OCI-LY7 (cell line): ENCODE measurements at regions not wholly inside any gene's neighbourhood (a gene's known extent, or its start where the extent isn't known, plus 50 kb on each side); places are given as distances from the start of the nearest gene placed in this dataset.

ENCODE experiments used
- BruUV-seq: library from RNA; stranded (reverse); fragments of 400-500 nt; replicated peaks from 2 replicates; lab custom pipeline; 2021; lab: Mats Ljungman, UMichigan
- CTCF ChIA-PET: fragments of 300-600 bp; sonication (Branson Sonifier 250); formaldehyde crosslinking; loops from one replicate; lab custom pipeline; 2022; ENCODE audit warnings: antibody characterized with exemption; ENCODE audit not compliant: unreplicated experiment; lab: Charles Lee
- POLR2A ChIA-PET: fragments of 300-600 bp; sonication (Branson Sonifier 250); formaldehyde crosslinking; loops from one replicate; lab custom pipeline; 2022; ENCODE audit warnings: antibody characterized with exemption; lab: Charles Lee
- DNase-seq: peaks from one replicate; pipeline ENCODE4 v3.0.0-alpha.2; 2015; ENCODE audit warnings: low spot score
- H2AFZ ChIP-seq: fragments of 200-600 bp; sonication (generic), shearing (Covaris generic); 2 replicates; pipeline ENCODE4 v1.6.1; 2014; ENCODE audit warnings: mild to moderate bottlenecking, antibody characterized with exemption, low read length, moderate library complexity
- H3K27ac ChIP-seq: fragments of 200-600 bp; sonication (generic); 2 replicates; pipeline ENCODE4 v1.5.1; 2014; ENCODE audit warnings: mixed run types, low read depth, mild to moderate bottlenecking, moderate library complexity, low read length, inconsistent platforms; ENCODE audit not compliant: poor library complexity, severe bottlenecking
- H3K36me3 ChIP-seq: fragments of 200-600 bp; sonication (generic); 2 replicates; pipeline ENCODE4 v1.6.1; 2014; ENCODE audit warnings: mild to moderate bottlenecking, antibody characterized with exemption, low read length, moderate library complexity, mixed read lengths; ENCODE audit not compliant: insufficient read depth
- H3K4me1 ChIP-seq: fragments of 200-600 bp; sonication (generic); 2 replicates; pipeline ENCODE4 v1.5.1; 2014; ENCODE audit warnings: mild to moderate bottlenecking, low read length; ENCODE audit not compliant: insufficient read depth, poor library complexity, severe bottlenecking
- H3K4me2 ChIP-seq: fragments of 200-600 bp; sonication (generic); 2 replicates; pipeline ENCODE4 v1.6.1; 2014; ENCODE audit warnings: mild to moderate bottlenecking, low read length
- H3K4me3 ChIP-seq: fragments of 200-600 bp; sonication (generic); 2 replicates; pipeline ENCODE4 v1.5.1; 2014; ENCODE audit warnings: mild to moderate bottlenecking, low read depth, low read length; ENCODE audit not compliant: poor library complexity, severe bottlenecking
- H3K79me2 ChIP-seq: fragments of 200-600 bp; sonication (generic); 2 replicates; pipeline ENCODE4 v1.6.1; 2016; ENCODE audit warnings: low read depth, mild to moderate bottlenecking, low read length, moderate library complexity, mixed read lengths; ENCODE audit not compliant: insufficient read depth
- H3K9me2 ChIP-seq: fragments of 200-600 bp; sonication (generic); 2 replicates; pipeline ENCODE4 v1.6.1; 2016; ENCODE audit warnings: mild to moderate bottlenecking, low read length, mixed read lengths; ENCODE audit not compliant: insufficient read depth
- H3K9me3 ChIP-seq: fragments of 200-600 bp; sonication (generic); 2 replicates; pipeline ENCODE4 v1.6.1; 2014; ENCODE audit warnings: mild to moderate bottlenecking, mixed run types, low read length, mixed read lengths
- H4K20me1 ChIP-seq: fragments of 200-600 bp; sonication (generic); 2 replicates; pipeline ENCODE4 v1.6.1; 2014; ENCODE audit warnings: mild to moderate bottlenecking, antibody characterized with exemption, low read length, moderate library complexity, mixed read lengths; ENCODE audit not compliant: insufficient read depth
- EZH2phosphoT487 ChIP-seq: fragments of 200-600 bp; sonication (generic); IDR thresholded peaks from 2 replicates; pipeline ENCODE4 v1.6.1; 2018; ENCODE audit warnings: low read depth, borderline replicate concordance, mild to moderate bottlenecking, mixed run types, antibody characterized with exemption, low read length, moderate library complexity, mixed read lengths
- intact Hi-C: fragments of 100-400 bp; cut with micrococcal nuclease; formaldehyde crosslinking; loops from one replicate; pipeline ENCODE4 v1.10.0; 2022; ENCODE audit not compliant: unreplicated experiment
- TF ChIP-seq, protein P1 (sequence below): fragments of 200-600 bp; sonication (generic); conservative IDR thresholded peaks from 2 replicates; pipeline ENCODE4 v1.5.1; 2014; ENCODE audit warnings: mild to moderate bottlenecking, antibody characterized with exemption, low read length, moderate library complexity, mixed read lengths

DNA sequence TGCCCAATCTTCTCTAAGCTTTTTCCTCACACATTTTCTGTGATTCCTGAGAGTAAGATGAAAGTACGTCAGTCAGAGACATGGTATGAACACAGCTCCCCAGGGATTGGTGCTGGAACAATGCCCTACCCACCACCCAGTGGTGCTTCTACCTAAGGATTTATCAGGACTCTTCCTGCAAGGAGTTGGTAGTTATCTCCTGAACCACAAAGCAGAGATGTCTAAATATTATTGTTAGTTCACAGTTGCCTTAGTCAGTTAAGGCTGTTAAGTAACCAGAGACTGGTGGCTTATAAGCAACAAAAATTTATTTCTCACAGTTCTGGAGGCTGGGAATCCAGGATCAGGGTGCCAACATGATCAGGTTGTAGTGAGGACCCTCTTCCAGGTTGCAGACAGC lies 60.3 kb upstream of the CCDC85A start:
- CTCF ChIA-PET: no interaction called here
- BruUV-seq: no TSS peak
- DNase-seq: no peak

DNA sequence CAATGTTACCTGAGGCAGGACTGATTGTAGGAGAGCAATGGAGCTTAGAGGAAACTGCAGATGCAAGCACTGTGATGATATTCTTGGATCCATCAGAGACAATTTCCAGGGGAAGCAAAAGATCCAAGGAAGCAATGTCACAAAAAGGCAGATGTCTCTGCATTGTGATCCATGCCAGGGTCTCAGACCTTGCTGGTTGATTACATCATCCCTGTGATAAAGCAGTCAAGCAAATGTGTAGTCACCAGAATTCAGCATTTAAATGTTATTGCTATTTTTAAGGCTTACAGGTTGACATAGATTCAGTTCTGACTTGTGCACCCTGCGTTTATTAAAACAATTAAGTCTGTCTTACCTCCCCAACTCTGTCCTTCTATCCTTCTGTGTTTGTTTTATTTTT lies 56.8 kb upstream of the CCDC85A start:
- H3K4me2 ChIP-seq: no peak overlapping the region
- intact Hi-C loops: no loop called here
- no peak overlapping the region for H3K4me3 ChIP-seq
- H3K4me1 ChIP-seq: no peaks in the 10 kb centered on the region
- POLR2A ChIA-PET: no interaction called here
- TF ChIP-seq, protein P1, sequence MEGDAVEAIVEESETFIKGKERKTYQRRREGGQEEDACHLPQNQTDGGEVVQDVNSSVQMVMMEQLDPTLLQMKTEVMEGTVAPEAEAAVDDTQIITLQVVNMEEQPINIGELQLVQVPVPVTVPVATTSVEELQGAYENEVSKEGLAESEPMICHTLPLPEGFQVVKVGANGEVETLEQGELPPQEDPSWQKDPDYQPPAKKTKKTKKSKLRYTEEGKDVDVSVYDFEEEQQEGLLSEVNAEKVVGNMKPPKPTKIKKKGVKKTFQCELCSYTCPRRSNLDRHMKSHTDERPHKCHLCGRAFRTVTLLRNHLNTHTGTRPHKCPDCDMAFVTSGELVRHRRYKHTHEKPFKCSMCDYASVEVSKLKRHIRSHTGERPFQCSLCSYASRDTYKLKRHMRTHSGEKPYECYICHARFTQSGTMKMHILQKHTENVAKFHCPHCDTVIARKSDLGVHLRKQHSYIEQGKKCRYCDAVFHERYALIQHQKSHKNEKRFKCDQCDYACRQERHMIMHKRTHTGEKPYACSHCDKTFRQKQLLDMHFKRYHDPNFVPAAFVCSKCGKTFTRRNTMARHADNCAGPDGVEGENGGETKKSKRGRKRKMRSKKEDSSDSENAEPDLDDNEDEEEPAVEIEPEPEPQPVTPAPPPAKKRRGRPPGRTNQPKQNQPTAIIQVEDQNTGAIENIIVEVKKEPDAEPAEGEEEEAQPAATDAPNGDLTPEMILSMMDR: no peak
- TF ChIP-seq EZH2phosphoT487: no peak
- BruUV-seq: no TSS peak
- H3K79me2 ChIP-seq: no peaks in the 10 kb centered on the region
- H2AFZ ChIP-seq: no peak overlapping the region
- CTCF ChIA-PET: no interaction called here
- no peaks in the 10 kb centered on the region for H3K9me2 ChIP-seq
- H3K9me3 ChIP-seq: no peaks in the 10 kb centered on the region
- no peak overlapping the region for H3K27ac ChIP-seq
- no peaks in the 10 kb centered on the region for H4K20me1 ChIP-seq
- no peak for DNase-seq
- no peaks in the 10 kb centered on the region for H3K36me3 ChIP-seq

More for the DNA sequence above, 60.3 kb upstream of the CCDC85A start:
- intact Hi-C loops: no loop called here
- H3K4me2 ChIP-seq: no peak overlapping the region
- H2AFZ ChIP-seq: no peak overlapping the region
- TF ChIP-seq, protein P1: no peak
- TF ChIP-seq EZH2phosphoT487: no peak
- H3K4me3 ChIP-seq: no peak overlapping the region
- POLR2A ChIA-PET: interaction anchor here (0.6 kb wide), 1 partner anchor 45 kb away, joined by 6 read pairs; no protein-coding TSS in a partner anchor
- H3K79me2 ChIP-seq: no peaks in the 10 kb centered on the region
- no peak overlapping the region for H3K27ac ChIP-seq
- H3K9me2 ChIP-seq: no peaks in the 10 kb centered on the region
- H3K9me3 ChIP-seq: no peaks in the 10 kb centered on the region
- H3K36me3 ChIP-seq: no peaks in the 10 kb centered on the region
- no peaks in the 10 kb centered on the region for H3K4me1 ChIP-seq
- H4K20me1 ChIP-seq: no peaks in the 10 kb centered on the region

DNA sequence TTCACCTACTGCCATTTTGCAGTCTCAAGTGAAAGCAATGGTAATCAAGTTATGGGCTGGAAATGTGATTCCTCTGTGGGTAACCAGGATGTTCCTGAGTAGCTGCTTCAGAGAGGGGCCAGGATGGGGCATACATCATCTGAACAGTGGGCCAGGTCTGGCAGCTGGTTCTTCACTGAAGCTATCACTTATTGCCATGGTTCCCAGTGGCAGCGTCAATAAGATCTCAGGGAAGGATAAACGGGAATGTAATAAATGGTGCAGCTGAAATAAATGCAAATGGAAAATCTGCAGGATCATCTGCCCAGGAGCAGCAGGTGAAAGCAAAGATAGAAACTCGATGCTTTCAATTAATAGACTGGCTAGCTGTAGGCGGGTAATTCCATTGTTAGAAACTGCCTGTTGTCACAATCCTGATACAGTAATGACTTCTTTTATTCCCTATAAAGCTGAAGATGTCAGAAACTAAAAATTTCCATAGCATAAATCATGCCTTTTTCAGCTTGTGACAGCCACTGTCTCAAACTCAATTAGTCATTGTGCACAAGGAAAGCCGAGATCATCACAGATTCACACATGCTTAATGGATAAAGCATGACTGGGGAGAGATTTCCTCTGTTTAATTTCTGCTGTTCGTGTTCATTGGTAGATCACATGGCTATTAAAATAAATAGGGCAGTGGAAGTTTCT lies 56.2 kb upstream of the CCDC85A start:
- Histone ChIP-seq H3K4me1 (no peaks in the 10 kb centered on the region), H3K9me2 (no peaks in the 10 kb centered on the region)
- CTCF ChIA-PET: no interaction called here

More for the DNA sequence above, 56.2 kb upstream of the CCDC85A start:
- no peak overlapping the region for H3K4me2 ChIP-seq
- H2AFZ ChIP-seq: no peak overlapping the region
- TF ChIP-seq EZH2phosphoT487: no peak
- TF ChIP-seq, protein P1: no peak
- intact Hi-C loops: no loop called here
- no peaks in the 10 kb centered on the region for H4K20me1 ChIP-seq
- no peaks in the 10 kb centered on the region for H3K79me2 ChIP-seq
- POLR2A ChIA-PET: no interaction called here
- BruUV-seq: no TSS peak
- H3K27ac ChIP-seq: no peak overlapping the region
- H3K9me3 ChIP-seq: no peaks in the 10 kb centered on the region
- no peak for DNase-seq
- H3K4me3 ChIP-seq: no peak overlapping the region
- no peaks in the 10 kb centered on the region for H3K36me3 ChIP-seq
